Liver (tissue), 8 donors: ENCODE measurements at regions not wholly inside any gene's neighbourhood (a gene's known extent, or its start where the extent isn't known, plus 50 kb on each side); places are given as distances from the start of the nearest gene placed in this dataset.

ENCODE experiments used
- DNase-seq: peaks from one replicate; pipeline ENCODE4 v3.0.0-alpha.2; 2017; ENCODE audit warnings: low spot score
- H3K27ac ChIP-seq, 2 donors: one replicate each; pipeline ENCODE4 v1.7.0; 2013; ENCODE audit warnings: inconsistent platforms in 2 of 2, low read length in 2 of 2, control low read depth in 1 of 2, low read depth in 1 of 2, mild to moderate bottlenecking in 1 of 2
- H3K27me3 ChIP-seq, 4 donors: one replicate each; pipeline versions ENCODE4 v1.6.1 to v1.7.0; 2013; ENCODE audit warnings: low read length in 3 of 4, inconsistent platforms in 1 of 4, mild to moderate bottlenecking in 1 of 4, moderate library complexity in 1 of 4; ENCODE audit not compliant: control insufficient read depth in 4 of 4, insufficient read depth in 4 of 4
- H3K36me3 ChIP-seq, 4 donors: one replicate each; pipeline versions ENCODE4 v1.6.1 to v1.7.0; 2013; ENCODE audit warnings: low read length in 3 of 4, mild to moderate bottlenecking in 3 of 4, low read depth in 1 of 4, moderate library complexity in 1 of 4; ENCODE audit not compliant: control insufficient read depth in 4 of 4, insufficient read depth in 3 of 4
- H3K4me1 ChIP-seq, 4 donors: one replicate each; pipeline versions ENCODE4 v1.6.1 to v1.7.0; 2013; ENCODE audit warnings: low read length in 3 of 4, mild to moderate bottlenecking in 3 of 4, moderate library complexity in 1 of 4; ENCODE audit not compliant: control insufficient read depth in 4 of 4, insufficient read depth in 4 of 4
- H3K4me3 ChIP-seq, 3 donors: one replicate each; pipeline versions ENCODE4 v1.6.1 to v1.7.0; 2013; ENCODE audit warnings: low read length in 3 of 3, control low read depth in 1 of 3, low read depth in 1 of 3, mild to moderate bottlenecking in 1 of 3
- H3K9ac ChIP-seq, 2 donors: one replicate each; pipeline ENCODE4 v1.7.0; 2013; ENCODE audit warnings: low read length in 2 of 2, mild to moderate bottlenecking in 2 of 2, moderate library complexity in 2 of 2, control low read depth in 1 of 2, low read depth in 1 of 2
- H3K9me3 ChIP-seq, 4 donors: one replicate each; pipeline versions ENCODE4 v1.6.1 to v1.7.0; 2013; ENCODE audit warnings: low read length in 3 of 4; ENCODE audit not compliant: control insufficient read depth in 4 of 4
- EGR1 ChIP-seq, 2 donors: IDR thresholded peaks; 2 replicates each; pipeline ENCODE4 v1.6.1; 2016 to 2018; ENCODE audit warnings: antibody characterized with exemption in 2 of 2, low read depth in 2 of 2
- FOXA1 ChIP-seq: IDR thresholded peaks from 2 replicates; pipeline ENCODE4 v1.6.1; 2016; ENCODE audit warnings: antibody characterized with exemption
- FOXA2 ChIP-seq: IDR thresholded peaks from 2 replicates; pipeline ENCODE4 v1.6.1; 2016; ENCODE audit warnings: antibody characterized with exemption
- GABPA ChIP-seq, 2 donors: IDR thresholded peaks in 1 of 2; conservative IDR thresholded peaks in 1 of 2; 2 replicates each; pipeline ENCODE4 v1.6.1; 2016; ENCODE audit warnings: antibody characterized with exemption in 2 of 2, mild to moderate bottlenecking in 1 of 2, moderate library complexity in 1 of 2
- HNF4A ChIP-seq, 2 donors: conservative IDR thresholded peaks; 2 replicates each; pipeline ENCODE4 v1.6.1; 2016; ENCODE audit warnings: antibody characterized with exemption in 2 of 2, mild to moderate bottlenecking in 2 of 2
- HNF4G ChIP-seq: IDR thresholded peaks from 2 replicates; pipeline ENCODE4 v1.6.1; 2016; ENCODE audit warnings: antibody characterized with exemption
- JUND ChIP-seq, 2 donors: IDR thresholded peaks; 2 replicates each; pipeline ENCODE4 v1.6.1; 2016; ENCODE audit warnings: antibody characterized with exemption in 2 of 2
- NR2F2 ChIP-seq: IDR thresholded peaks from 2 replicates; pipeline ENCODE4 v1.6.1; 2016; ENCODE audit warnings: antibody characterized with exemption
- RAD21 ChIP-seq, 2 donors: IDR thresholded peaks; 2 replicates each; pipeline ENCODE4 v1.6.1; 2016; ENCODE audit warnings: antibody characterized with exemption in 2 of 2, mild to moderate bottlenecking in 2 of 2
- RXRA ChIP-seq, 2 donors: IDR thresholded peaks; 2 replicates each; pipeline ENCODE4 v1.6.1; 2017 to 2018; ENCODE audit warnings: antibody characterized with exemption in 2 of 2, mild to moderate bottlenecking in 1 of 2
- SP1 ChIP-seq: IDR thresholded peaks from 2 replicates; pipeline ENCODE4 v1.6.1; 2018; ENCODE audit warnings: antibody characterized with exemption, mild to moderate bottlenecking
- TAF1 ChIP-seq: conservative IDR thresholded peaks from 2 replicates; pipeline ENCODE4 v1.6.1; 2016; ENCODE audit warnings: antibody characterized with exemption, mild to moderate bottlenecking
- YY1 ChIP-seq: IDR thresholded peaks from 2 replicates; pipeline ENCODE4 v1.6.1; 2016; ENCODE audit warnings: antibody characterized with exemption, mild to moderate bottlenecking
- WGBS: extraction: QIAGEN DNeasy Blood & Tissue Kit; methylation state at CpG from one replicate; pipeline ENCODE4 v1.1.7; 2013; 5-methylcytosine and 5-hydroxymethylcytosine counted together
- TF ChIP-seq, protein P1 (sequence below): IDR thresholded peaks from 2 replicates; pipeline ENCODE4 v1.6.1; 2016; ENCODE audit warnings: antibody characterized with exemption
- TF ChIP-seq, protein P2 (sequence below): fragments of 150-350 bp; IDR thresholded peaks from 2 replicates; pipeline ENCODE4 v1.5.1; 2017; ENCODE audit warnings: improper control_type of control experiment, low read depth, low read length; ENCODE audit not compliant: missing input control
- TF ChIP-seq, protein P3 (sequence below): IDR thresholded peaks from 2 replicates; pipeline ENCODE4 v1.6.1; 2016; ENCODE audit warnings: antibody characterized with exemption, mild to moderate bottlenecking
- TF ChIP-seq, protein P4 (sequence below): IDR thresholded peaks from 2 replicates; pipeline ENCODE4 v1.6.1; 2016; ENCODE audit warnings: antibody characterized with exemption
- donor health status: healthy.
- donor health status: healthy.
- donor health status: healthy.
- donor health status: healthy.
- donor health status: healthy.

DNA sequence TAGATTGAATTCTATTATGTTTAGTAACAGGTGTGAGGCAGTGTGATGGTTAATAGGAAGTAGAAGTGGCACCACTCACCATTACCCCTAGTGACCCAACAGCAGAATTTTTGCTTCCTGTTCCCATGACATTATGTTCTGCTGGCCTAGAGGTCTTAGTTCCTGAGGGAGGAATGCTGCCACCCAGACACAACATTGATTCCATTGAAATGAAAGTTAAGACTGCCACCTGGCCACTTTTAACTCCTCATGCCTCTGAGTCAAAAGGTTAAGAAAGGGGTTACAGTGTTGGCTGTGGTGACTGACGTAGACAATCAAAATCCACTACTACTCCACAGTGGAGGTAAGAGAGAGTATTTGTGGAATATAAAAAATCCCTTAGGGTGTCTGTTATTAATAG is 218.9 kb upstream of the NMUR2 start:
- Histone ChIP-seq H3K9me3 (no peaks in the 10 kb centered on the region), H3K27ac (no peak overlapping the region), H3K4me3 (no peak overlapping the region), H3K36me3 (no peaks in the 10 kb centered on the region), H3K27me3 (no peaks in the 10 kb centered on the region), H3K9ac (no peak overlapping the region), H3K4me1 (no peaks in the 10 kb centered on the region)
- DNase-seq, result no peak
- WGBS, result 55% methylated on average over 1 of the region's 1 CpG
- TF ChIP-seq, protein P1, sequence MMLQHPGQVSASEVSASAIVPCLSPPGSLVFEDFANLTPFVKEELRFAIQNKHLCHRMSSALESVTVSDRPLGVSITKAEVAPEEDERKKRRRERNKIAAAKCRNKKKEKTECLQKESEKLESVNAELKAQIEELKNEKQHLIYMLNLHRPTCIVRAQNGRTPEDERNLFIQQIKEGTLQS, result no peak
- TF ChIP-seq HNF4G (no peak), FOXA1 (no peak), JUND (IDR thresholded peaks at IDR 0.05) (no peak), GABPA (IDR thresholded peaks at IDR 0.05 in 1 of 2, conservative IDR thresholded peaks at IDR 0.05 in 1 of 2) (no peak), TAF1 (no peak), NR2F2 (no peak), EGR1 (IDR thresholded peaks at IDR 0.05; ENCODE audit: low read depth in 2 of 2) (no peak), RXRA (IDR thresholded peaks at IDR 0.05) (no peak)
- TF ChIP-seq, protein P2, sequence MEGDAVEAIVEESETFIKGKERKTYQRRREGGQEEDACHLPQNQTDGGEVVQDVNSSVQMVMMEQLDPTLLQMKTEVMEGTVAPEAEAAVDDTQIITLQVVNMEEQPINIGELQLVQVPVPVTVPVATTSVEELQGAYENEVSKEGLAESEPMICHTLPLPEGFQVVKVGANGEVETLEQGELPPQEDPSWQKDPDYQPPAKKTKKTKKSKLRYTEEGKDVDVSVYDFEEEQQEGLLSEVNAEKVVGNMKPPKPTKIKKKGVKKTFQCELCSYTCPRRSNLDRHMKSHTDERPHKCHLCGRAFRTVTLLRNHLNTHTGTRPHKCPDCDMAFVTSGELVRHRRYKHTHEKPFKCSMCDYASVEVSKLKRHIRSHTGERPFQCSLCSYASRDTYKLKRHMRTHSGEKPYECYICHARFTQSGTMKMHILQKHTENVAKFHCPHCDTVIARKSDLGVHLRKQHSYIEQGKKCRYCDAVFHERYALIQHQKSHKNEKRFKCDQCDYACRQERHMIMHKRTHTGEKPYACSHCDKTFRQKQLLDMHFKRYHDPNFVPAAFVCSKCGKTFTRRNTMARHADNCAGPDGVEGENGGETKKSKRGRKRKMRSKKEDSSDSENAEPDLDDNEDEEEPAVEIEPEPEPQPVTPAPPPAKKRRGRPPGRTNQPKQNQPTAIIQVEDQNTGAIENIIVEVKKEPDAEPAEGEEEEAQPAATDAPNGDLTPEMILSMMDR, result no peak
- TF ChIP-seq, protein P3, sequence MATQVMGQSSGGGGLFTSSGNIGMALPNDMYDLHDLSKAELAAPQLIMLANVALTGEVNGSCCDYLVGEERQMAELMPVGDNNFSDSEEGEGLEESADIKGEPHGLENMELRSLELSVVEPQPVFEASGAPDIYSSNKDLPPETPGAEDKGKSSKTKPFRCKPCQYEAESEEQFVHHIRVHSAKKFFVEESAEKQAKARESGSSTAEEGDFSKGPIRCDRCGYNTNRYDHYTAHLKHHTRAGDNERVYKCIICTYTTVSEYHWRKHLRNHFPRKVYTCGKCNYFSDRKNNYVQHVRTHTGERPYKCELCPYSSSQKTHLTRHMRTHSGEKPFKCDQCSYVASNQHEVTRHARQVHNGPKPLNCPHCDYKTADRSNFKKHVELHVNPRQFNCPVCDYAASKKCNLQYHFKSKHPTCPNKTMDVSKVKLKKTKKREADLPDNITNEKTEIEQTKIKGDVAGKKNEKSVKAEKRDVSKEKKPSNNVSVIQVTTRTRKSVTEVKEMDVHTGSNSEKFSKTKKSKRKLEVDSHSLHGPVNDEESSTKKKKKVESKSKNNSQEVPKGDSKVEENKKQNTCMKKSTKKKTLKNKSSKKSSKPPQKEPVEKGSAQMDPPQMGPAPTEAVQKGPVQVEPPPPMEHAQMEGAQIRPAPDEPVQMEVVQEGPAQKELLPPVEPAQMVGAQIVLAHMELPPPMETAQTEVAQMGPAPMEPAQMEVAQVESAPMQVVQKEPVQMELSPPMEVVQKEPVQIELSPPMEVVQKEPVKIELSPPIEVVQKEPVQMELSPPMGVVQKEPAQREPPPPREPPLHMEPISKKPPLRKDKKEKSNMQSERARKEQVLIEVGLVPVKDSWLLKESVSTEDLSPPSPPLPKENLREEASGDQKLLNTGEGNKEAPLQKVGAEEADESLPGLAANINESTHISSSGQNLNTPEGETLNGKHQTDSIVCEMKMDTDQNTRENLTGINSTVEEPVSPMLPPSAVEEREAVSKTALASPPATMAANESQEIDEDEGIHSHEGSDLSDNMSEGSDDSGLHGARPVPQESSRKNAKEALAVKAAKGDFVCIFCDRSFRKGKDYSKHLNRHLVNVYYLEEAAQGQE, result no peak

DNA sequence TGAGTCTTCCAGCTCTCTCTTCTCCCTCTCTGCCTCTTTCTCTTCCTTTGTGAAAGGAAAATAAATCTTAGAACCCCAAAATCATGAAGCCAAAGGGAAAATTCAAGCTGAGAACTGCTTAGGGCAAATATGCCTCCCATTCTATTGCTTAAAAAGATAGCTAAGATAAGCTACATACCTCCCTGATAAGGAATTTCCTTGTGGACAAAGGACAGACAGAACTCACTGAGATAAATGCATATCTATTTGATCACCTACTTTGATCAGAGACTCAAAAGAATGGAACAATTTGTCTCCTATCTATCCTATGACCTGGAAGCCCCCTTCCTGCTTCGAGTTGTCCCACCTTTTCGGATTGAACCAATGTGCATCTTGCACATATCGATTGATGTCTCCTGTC is 220.6 kb upstream of the NMUR2 start:
- no peaks in the 10 kb centered on the region for H3K4me1 ChIP-seq
- 61% methylated on average over 3 of the region's 3 CpGs for WGBS
- no peak overlapping the region for H3K9ac ChIP-seq
- H3K36me3 ChIP-seq, result no peaks in the 10 kb centered on the region
- H3K27ac ChIP-seq, result no peak overlapping the region
- H3K9me3 ChIP-seq, result no peaks in the 10 kb centered on the region
- no peaks in the 10 kb centered on the region for H3K27me3 ChIP-seq
- TF ChIP-seq JUND (IDR thresholded peaks at IDR 0.05) (no peak), TAF1 (no peak), SP1 (no peak), RXRA (IDR thresholded peaks at IDR 0.05) (no peak), FOXA1 (no peak), HNF4A (conservative IDR thresholded peaks at IDR 0.05) (no peak), HNF4G (no peak), GABPA (IDR thresholded peaks at IDR 0.05 in 1 of 2, conservative IDR thresholded peaks at IDR 0.05 in 1 of 2) (no peak), EGR1 (IDR thresholded peaks at IDR 0.05; ENCODE audit: low read depth in 2 of 2) (no peak), YY1 (no peak), RAD21 (IDR thresholded peaks at IDR 0.05) (no peak), NR2F2 (no peak), FOXA2 (no peak)
- TF ChIP-seq, protein P2, result no peak
- TF ChIP-seq, protein P3, result no peak
- TF ChIP-seq, protein P4, sequence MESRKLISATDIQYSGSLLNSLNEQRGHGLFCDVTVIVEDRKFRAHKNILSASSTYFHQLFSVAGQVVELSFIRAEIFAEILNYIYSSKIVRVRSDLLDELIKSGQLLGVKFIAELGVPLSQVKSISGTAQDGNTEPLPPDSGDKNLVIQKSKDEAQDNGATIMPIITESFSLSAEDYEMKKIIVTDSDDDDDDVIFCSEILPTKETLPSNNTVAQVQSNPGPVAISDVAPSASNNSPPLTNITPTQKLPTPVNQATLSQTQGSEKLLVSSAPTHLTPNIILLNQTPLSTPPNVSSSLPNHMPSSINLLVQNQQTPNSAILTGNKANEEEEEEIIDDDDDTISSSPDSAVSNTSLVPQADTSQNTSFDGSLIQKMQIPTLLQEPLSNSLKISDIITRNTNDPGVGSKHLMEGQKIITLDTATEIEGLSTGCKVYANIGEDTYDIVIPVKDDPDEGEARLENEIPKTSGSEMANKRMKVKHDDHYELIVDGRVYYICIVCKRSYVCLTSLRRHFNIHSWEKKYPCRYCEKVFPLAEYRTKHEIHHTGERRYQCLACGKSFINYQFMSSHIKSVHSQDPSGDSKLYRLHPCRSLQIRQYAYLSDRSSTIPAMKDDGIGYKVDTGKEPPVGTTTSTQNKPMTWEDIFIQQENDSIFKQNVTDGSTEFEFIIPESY, result no peak
- TF ChIP-seq, protein P1, result no peak
- H3K4me3 ChIP-seq, result no peak overlapping the region
- no peak for DNase-seq
